ENCODE measurements at regions not wholly inside any gene's neighbourhood (a gene's known extent, or its start where the extent isn't known, plus 50 kb on each side); places are given as distances from the start of the nearest gene placed in this dataset.

DNA sequence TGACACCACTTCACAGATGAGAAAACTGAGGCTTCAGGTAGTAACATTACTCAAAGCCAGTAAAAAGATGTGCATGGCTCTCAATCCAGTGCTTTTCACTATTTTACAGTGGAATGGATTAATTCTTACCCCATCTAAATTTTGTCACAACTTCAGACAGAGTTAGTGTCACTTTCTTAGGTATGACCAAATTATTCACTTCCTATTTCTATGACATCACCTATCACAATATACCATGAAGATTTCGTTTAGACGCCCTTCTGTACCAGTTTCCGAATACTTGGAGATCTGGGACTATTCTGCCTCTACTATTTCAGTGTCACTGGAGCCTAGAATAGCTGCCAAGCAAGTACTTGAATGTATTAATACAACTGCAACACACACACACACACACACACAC lies 437.5 kb downstream of the KLF12 start:
- ATAC-seq: no peak

DNA sequence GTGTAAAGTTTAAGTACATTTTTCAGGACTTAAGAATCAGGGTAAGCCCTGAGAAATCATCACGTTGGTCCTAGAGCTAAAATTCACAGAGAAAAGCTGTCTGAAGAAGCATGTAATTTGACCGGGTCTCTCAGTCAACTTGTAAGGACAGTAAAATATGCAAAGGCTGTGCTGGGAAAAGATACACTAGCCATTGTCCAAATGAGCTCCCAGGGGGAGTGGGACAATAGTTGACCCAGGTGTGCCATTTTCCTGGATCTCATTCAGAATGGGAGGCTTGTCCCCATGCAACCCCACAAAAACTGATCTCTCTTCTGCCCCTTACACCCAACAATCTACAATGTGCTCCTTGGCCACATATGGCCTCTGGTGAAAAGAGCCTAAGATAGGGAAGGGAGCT lies 437.9 kb downstream of the KLF12 start:
- DNase-seq (no peak), ATAC-seq (no peak)
- no peaks in the 10 kb centered on the region for H3K36me3 ChIP-seq
- intact Hi-C loops (cut with DNase I): no loop called here
- no peaks in the 10 kb centered on the region for H3K4me1 ChIP-seq
- TF ChIP-seq, protein P1, sequence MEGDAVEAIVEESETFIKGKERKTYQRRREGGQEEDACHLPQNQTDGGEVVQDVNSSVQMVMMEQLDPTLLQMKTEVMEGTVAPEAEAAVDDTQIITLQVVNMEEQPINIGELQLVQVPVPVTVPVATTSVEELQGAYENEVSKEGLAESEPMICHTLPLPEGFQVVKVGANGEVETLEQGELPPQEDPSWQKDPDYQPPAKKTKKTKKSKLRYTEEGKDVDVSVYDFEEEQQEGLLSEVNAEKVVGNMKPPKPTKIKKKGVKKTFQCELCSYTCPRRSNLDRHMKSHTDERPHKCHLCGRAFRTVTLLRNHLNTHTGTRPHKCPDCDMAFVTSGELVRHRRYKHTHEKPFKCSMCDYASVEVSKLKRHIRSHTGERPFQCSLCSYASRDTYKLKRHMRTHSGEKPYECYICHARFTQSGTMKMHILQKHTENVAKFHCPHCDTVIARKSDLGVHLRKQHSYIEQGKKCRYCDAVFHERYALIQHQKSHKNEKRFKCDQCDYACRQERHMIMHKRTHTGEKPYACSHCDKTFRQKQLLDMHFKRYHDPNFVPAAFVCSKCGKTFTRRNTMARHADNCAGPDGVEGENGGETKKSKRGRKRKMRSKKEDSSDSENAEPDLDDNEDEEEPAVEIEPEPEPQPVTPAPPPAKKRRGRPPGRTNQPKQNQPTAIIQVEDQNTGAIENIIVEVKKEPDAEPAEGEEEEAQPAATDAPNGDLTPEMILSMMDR (IDR thresholded peaks at IDR 0.05): no peak
- H3K4me3 ChIP-seq: no peak overlapping the region
- no peak overlapping the region for H3K27ac ChIP-seq
- no peaks in the 10 kb centered on the region for H3K9me3 ChIP-seq
- H3K27me3 ChIP-seq: no peaks in the 10 kb centered on the region

More for the DNA sequence above, 437.5 kb downstream of the KLF12 start:
- Histone ChIP-seq H3K4me1 (no peaks in the 10 kb centered on the region), H3K27ac (no peak overlapping the region), H3K4me3 (no peak overlapping the region), H3K9me3 (no peaks in the 10 kb centered on the region), H3K27me3 (no peaks in the 10 kb centered on the region), H3K36me3 (no peaks in the 10 kb centered on the region)
- intact Hi-C loops (cut with DNase I): no loop called here
- DNase-seq: no peak
- TF ChIP-seq, protein P1 (IDR thresholded peaks at IDR 0.05): no peak

DNA sequence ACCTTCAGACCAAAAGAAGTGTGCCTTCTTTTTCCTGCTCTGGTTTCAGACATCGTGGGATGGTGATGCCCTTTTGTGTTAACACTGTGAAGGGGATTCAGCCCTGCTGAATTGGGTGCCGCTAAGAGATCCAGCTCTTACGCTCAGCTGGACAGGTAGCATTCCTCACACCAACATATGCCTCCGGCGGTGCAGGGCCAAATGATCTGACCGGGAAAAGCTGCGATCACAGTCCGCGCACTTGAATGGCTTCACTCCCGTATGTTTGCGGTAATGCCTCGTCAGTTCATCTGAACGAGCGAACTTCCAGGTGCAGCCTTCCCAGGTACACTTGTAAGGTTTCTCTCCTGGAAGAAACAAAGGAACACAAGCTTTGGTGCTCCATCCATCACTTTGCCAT lies 438.9 kb downstream of the KLF12 start:
- no peaks in the 10 kb centered on the region for H3K36me3 ChIP-seq
- H3K9me3 ChIP-seq: no peaks in the 10 kb centered on the region
- ATAC-seq: no peak
- H3K27me3 ChIP-seq: no peaks in the 10 kb centered on the region
- TF ChIP-seq, protein P1 (IDR thresholded peaks at IDR 0.05): no peak
- intact Hi-C loops (cut with DNase I): no loop called here
- DNase-seq: no peak
- H3K4me3 ChIP-seq: no peak overlapping the region
- no peak overlapping the region for H3K27ac ChIP-seq
- H3K4me1 ChIP-seq: no peaks in the 10 kb centered on the region

DNA sequence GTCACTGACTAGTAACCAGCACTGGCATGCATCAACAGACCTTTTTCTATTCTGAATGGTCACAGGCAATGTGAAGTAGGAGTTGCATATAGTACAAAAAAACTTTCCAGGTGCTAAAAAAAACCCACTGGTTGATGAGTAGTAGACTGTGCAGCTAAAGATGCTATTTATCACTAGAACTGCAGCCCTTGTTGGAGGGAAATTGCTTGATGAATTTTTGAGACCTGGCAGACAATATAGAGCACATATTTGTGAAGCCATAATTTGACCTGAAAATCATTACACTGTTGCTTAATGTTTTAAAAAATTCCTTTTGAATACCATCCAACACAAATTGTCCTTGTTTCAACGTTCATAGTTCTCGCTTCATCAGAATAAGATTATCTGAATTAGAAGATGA lies 441.0 kb downstream of the KLF12 start:
- no peak overlapping the region for H3K4me3 ChIP-seq
- no peak for ATAC-seq
- H3K36me3 ChIP-seq: no peaks in the 10 kb centered on the region
- no peak for DNase-seq
- TF ChIP-seq, protein P1 (IDR thresholded peaks at IDR 0.05): no peak
- H3K4me1 ChIP-seq: no peaks in the 10 kb centered on the region
- H3K27me3 ChIP-seq: no peaks in the 10 kb centered on the region
- no peak overlapping the region for H3K27ac ChIP-seq
- intact Hi-C loops (cut with DNase I): no loop called here
- no peaks in the 10 kb centered on the region for H3K9me3 ChIP-seq

DNA sequence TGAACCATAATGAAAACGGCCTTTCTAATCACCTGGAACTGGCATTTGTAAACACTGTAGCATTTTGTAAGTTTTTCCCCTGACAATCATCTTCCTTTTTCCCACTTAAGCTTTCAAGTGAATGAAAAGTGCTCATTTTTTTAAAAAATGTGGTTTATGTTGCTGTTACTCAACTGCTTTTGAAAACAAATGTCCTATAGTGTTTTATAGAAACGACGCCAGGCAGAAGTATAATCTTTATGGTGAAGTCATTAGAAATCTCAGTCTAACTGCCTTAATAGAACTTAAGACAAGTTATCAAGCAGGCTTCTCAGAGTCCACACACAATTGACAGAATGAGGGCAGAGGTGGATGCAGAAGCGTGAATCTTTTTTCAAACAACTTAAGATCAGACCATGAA lies 442.3 kb downstream of the KLF12 start:
- no peaks in the 10 kb centered on the region for H3K27me3 ChIP-seq
- no peaks in the 10 kb centered on the region for H3K36me3 ChIP-seq
- no peak overlapping the region for H3K27ac ChIP-seq
- intact Hi-C loops (cut with DNase I): no loop called here
- no peak for ATAC-seq
- no peak overlapping the region for H3K4me3 ChIP-seq
- TF ChIP-seq, protein P1 (IDR thresholded peaks at IDR 0.05): no peak
- no peaks in the 10 kb centered on the region for H3K9me3 ChIP-seq
- H3K4me1 ChIP-seq: no peaks in the 10 kb centered on the region
- DNase-seq: no peak

DNA sequence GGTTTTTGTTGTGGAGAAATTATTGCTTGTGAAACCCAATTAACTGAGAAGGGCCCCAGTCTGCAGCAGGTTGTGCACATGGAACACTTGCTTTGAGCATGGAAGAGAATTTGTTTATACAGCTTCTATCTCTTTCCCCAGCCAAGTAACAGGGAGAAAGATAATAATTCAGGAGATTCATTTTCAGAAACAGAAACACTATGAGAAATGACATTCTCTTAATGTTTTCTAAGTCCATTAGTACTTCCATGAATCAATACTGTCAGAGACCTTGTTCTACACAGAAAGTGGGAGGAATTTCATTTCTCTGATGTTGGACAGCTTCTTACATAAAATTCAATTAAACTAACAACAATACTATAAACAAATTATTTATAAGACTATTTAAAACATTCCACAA lies 446.3 kb downstream of the KLF12 start:
- Histone ChIP-seq H3K4me3 (no peak overlapping the region), H3K36me3 (no peaks in the 10 kb centered on the region), H3K27ac (no peak overlapping the region), H3K4me1 (no peaks in the 10 kb centered on the region), H3K9me3 (no peaks in the 10 kb centered on the region), H3K27me3 (no peaks in the 10 kb centered on the region)
- no peak for DNase-seq
- TF ChIP-seq, protein P1 (IDR thresholded peaks at IDR 0.05): no peak
- intact Hi-C loops (cut with DNase I): no loop called here
- no peak for ATAC-seq

Data from upper lobe of right lung (tissue), 1 donor.